ENCODE measurements at regions not wholly inside any gene's neighbourhood (a gene's known extent, or its start where the extent isn't known, plus 50 kb on each side); places are given as distances from the start of the nearest gene placed in this dataset.

GRCh38 chr19:30216453-30216852 lies 155.7 kb upstream of the ZNF536 start:
- TF ChIP-seq POLR2A (IDR thresholded peaks at IDR 0.05) (no peak), CTCF (IDR thresholded peaks at IDR 0.05 in 4 of 5, conservative IDR thresholded peaks at IDR 0.05 in 1 of 5) (no peak)
- H3K36me3 ChIP-seq: no peaks in the 10 kb centered on the region
- ATAC-seq (no peak), DNase-seq (no peak)
- H3K4me1 ChIP-seq: no peaks in the 10 kb centered on the region
- no peak overlapping the region for H3K27ac ChIP-seq
- no peaks in the 10 kb centered on the region for H3K9me3 ChIP-seq
- in situ Hi-C loops (cut with MboI; ENCODE audit: low sequenced_read_pairs in 4 of 4): no loop called here
- H3K4me3 ChIP-seq: no peak overlapping the region
- intact Hi-C loops (cut with DNase I; ENCODE audit: low total_unique reads): no loop called here
- H3K27me3 ChIP-seq: peaks cover 0 to 7% (median 0%) of the 10 kb centered on the region in 3 donors

- in situ Hi-C loops (cut with MboI; ENCODE audit: low sequenced_read_pairs in 4 of 4): no loop called here
- Histone ChIP-seq H3K4me3 (no peak overlapping the region), H3K4me1 (no peaks in the 10 kb centered on the region), H3K27ac (no peak overlapping the region), H3K36me3 (no peaks in the 10 kb centered on the region), H3K9me3 (no peaks in the 10 kb centered on the region), H3K27me3 (peaks cover 6 to 17% (median 9%) of the 10 kb centered on the region in 3 donors)
- no peak for DNase-seq
- ATAC-seq: no peak
- intact Hi-C loops (cut with DNase I; ENCODE audit: low total_unique reads): no loop called here
- no peak for TF ChIP-seq POLR2A (IDR thresholded peaks at IDR 0.05)
- TF ChIP-seq CTCF (IDR thresholded peaks at IDR 0.05 in 4 of 5, conservative IDR thresholded peaks at IDR 0.05 in 1 of 5): no peak
Measured at GRCh38 chr19:30217461-30217860, 154.7 kb upstream of the ZNF536 start.

- TF ChIP-seq POLR2A (IDR thresholded peaks at IDR 0.05) (no peak), CTCF (IDR thresholded peaks at IDR 0.05 in 4 of 5, conservative IDR thresholded peaks at IDR 0.05 in 1 of 5) (no peak)
- Histone ChIP-seq H3K9me3 (no peaks in the 10 kb centered on the region), H3K4me3 (no peak overlapping the region), H3K36me3 (no peaks in the 10 kb centered on the region), H3K27ac (no peak overlapping the region), H3K27me3 (peaks cover 24 to 27% (median 27%) of the 10 kb centered on the region in 3 donors), H3K4me1 (no peaks in the 10 kb centered on the region)
- ATAC-seq: no peak
- in situ Hi-C loops (cut with MboI; ENCODE audit: low sequenced_read_pairs in 4 of 4): no loop called here
- intact Hi-C loops (cut with DNase I; ENCODE audit: low total_unique reads): loop anchor here (5.0 kb wide), 1 partner anchor 433 kb away; no protein-coding TSS in a partner anchor
- DNase-seq: no peak
Measured at GRCh38 chr19:30219702-30220101, 152.5 kb upstream of the ZNF536 start.

GRCh38 chr19:30221176-30221575 lies 151.0 kb upstream of the ZNF536 start:
- H3K9me3 ChIP-seq: no peaks in the 10 kb centered on the region
- no peak for TF ChIP-seq CTCF (IDR thresholded peaks at IDR 0.05 in 4 of 5, conservative IDR thresholded peaks at IDR 0.05 in 1 of 5)
- no peak for TF ChIP-seq POLR2A (IDR thresholded peaks at IDR 0.05)
- no peaks in the 10 kb centered on the region for H3K36me3 ChIP-seq
- DNase-seq (no peak), ATAC-seq (no peak)
- no peak overlapping the region for H3K4me3 ChIP-seq
- peaks cover 32 to 39% (median 39%) of the 10 kb centered on the region in 3 donors for H3K27me3 ChIP-seq
- intact Hi-C loops (cut with DNase I; ENCODE audit: low total_unique reads): loop anchor here (5.0 kb wide), 1 partner anchor 431 kb away; no protein-coding TSS in a partner anchor
- no peak overlapping the region for H3K27ac ChIP-seq
- in situ Hi-C loops (cut with MboI; ENCODE audit: low sequenced_read_pairs in 4 of 4): no loop called here
- H3K4me1 ChIP-seq: peaks cover 0 to 2% of the 10 kb centered on the region in 2 donors

- DNase-seq: no peak
Measured at GRCh38 chr19:30222428-30222873, 149.7 kb upstream of the ZNF536 start.

More at GRCh38 chr19:30222428-30222873, 149.7 kb upstream of the ZNF536 start:
- peaks cover 43 to 51% (median 49%) of the 10 kb centered on the region in 3 donors for H3K27me3 ChIP-seq
- in situ Hi-C loops (cut with MboI; ENCODE audit: low sequenced_read_pairs in 4 of 4): no loop called here
- intact Hi-C loops (cut with DNase I; ENCODE audit: low total_unique reads): loop anchor here (5.0 kb wide), 1 partner anchor 430 kb away; no protein-coding TSS in a partner anchor
- TF ChIP-seq CTCF (IDR thresholded peaks at IDR 0.05 in 4 of 5, conservative IDR thresholded peaks at IDR 0.05 in 1 of 5): peak in 3 of 5 experiments; percentile 35 to 38 (median 35)
- TF ChIP-seq POLR2A (IDR thresholded peaks at IDR 0.05): no peak
- peaks cover 5 to 14% of the 10 kb centered on the region in 2 donors for H3K4me1 ChIP-seq
- no peak overlapping the region for H3K27ac ChIP-seq
- no peak overlapping the region for H3K4me3 ChIP-seq
- no peak for ATAC-seq
- H3K9me3 ChIP-seq: no peaks in the 10 kb centered on the region
- H3K36me3 ChIP-seq: no peaks in the 10 kb centered on the region

All from gastrocnemius medialis (tissue), 4 donors.